Transverse colon (tissue), 4 donors: ENCODE measurements at regions not wholly inside any gene's neighbourhood (a gene's known extent, or its start where the extent isn't known, plus 50 kb on each side); places are given as distances from the start of the nearest gene placed in this dataset.

Experiments
- CTCF ChIP-seq, 5 experiments: fragments of 200-600 bp in 3 of 5; fragments of 450-650 bp in 2 of 5; sonication (generic) in 3 of 5; IDR thresholded peaks; 1 replicate in 2 of 5; 2 replicates in 3 of 5; pipeline ENCODE4 v1.5.1; 2016 to 2017; ENCODE audit warnings: antibody characterized with exemption in 5 of 5, inconsistent platforms in 3 of 5, mild to moderate bottlenecking in 2 of 5, moderate library complexity in 1 of 5
- POLR2A ChIP-seq: fragments of 450-650 bp; IDR thresholded peaks from one replicate; pipeline ENCODE4 v1.6.1; 2016; ENCODE audit warnings: antibody characterized with exemption, mild to moderate bottlenecking, moderate library complexity
- POLR2AphosphoS5 ChIP-seq, 3 donors: sonication (generic); formaldehyde crosslinking; IDR thresholded peaks; one replicate each; pipeline ENCODE4 v1.6.1; 2016; ENCODE audit warnings: antibody characterized with exemption in 3 of 3

- TF ChIP-seq POLR2A (no peak), CTCF (IDR thresholded peaks at IDR 0.05) (no peak), POLR2AphosphoS5 (IDR thresholded peaks at IDR 0.05) (no peak)
Measured at GRCh38 chr22:23496445-23496833, 83.7 kb downstream of the IGLL1 start.
